Tibial nerve (tissue), 4 donors: ENCODE measurements at regions not wholly inside any gene's neighbourhood (a gene's known extent, or its start where the extent isn't known, plus 50 kb on each side); places are given as distances from the start of the nearest gene placed in this dataset.
A peak's percentile ranks its signal among the peaks of the same experiment; 100 is the strongest.

Source experiments
- DNase-seq, 2 donors: peaks; one replicate each; pipeline ENCODE4 v3.0.0-alpha.2; 2019; ENCODE audit warnings: low spot score in 2 of 2
- H3K27ac ChIP-seq, 4 donors: fragments of 200-600 bp; sonication (generic) in 3 of 4; one replicate each; pipeline ENCODE4 v1.5.1; 2017 to 2019; ENCODE audit warnings: mild to moderate bottlenecking in 1 of 4
- H3K27me3 ChIP-seq, 2 donors: fragments of 200-600 bp; sonication (generic) in 1 of 2; one replicate each; pipeline versions ENCODE4 v1.5.1 to v1.6.0; 2017 to 2019
- H3K36me3 ChIP-seq, 3 donors: fragments of 200-600 bp; sonication (generic); one replicate each; pipeline ENCODE4 v1.5.1; 2018 to 2019
- H3K4me1 ChIP-seq, 4 donors: fragments of 200-600 bp; sonication (generic) in 3 of 4; one replicate each; pipeline ENCODE4 v1.5.1; 2017 to 2019
- H3K4me3 ChIP-seq, 4 donors: fragments of 200-600 bp; sonication (generic) in 3 of 4; one replicate each; pipeline ENCODE4 v1.5.1; 2017 to 2019; ENCODE audit warnings: mild to moderate bottlenecking in 1 of 4, moderate library complexity in 1 of 4
- H3K9me3 ChIP-seq, 4 donors: fragments of 200-600 bp; sonication (generic) in 3 of 4; one replicate each; pipeline ENCODE4 v1.5.1; 2017 to 2019
- CTCF ChIP-seq, 5 experiments: fragments of 200-600 bp in 3 of 5; fragments of 450-650 bp in 2 of 5; sonication (generic) in 3 of 5; IDR thresholded peaks; one replicate each; pipeline ENCODE4 v1.5.1; 2016 to 2019; ENCODE audit warnings: antibody characterized with exemption in 5 of 5, mild to moderate bottlenecking in 3 of 5, moderate library complexity in 2 of 5
- EP300 ChIP-seq, 2 donors: sonication (generic); formaldehyde crosslinking; IDR thresholded peaks; one replicate each; pipeline ENCODE4 v1.6.1; 2017; ENCODE audit warnings: antibody characterized with exemption in 2 of 2, mild to moderate bottlenecking in 1 of 2
- POLR2A ChIP-seq, 2 donors: fragments of 450-650 bp; IDR thresholded peaks; one replicate each; pipeline ENCODE4 v1.6.1; 2017; ENCODE audit warnings: antibody characterized with exemption in 2 of 2, mild to moderate bottlenecking in 2 of 2, moderate library complexity in 2 of 2
- WGBS, 2 donors: methylation state at CpG; one replicate each; pipeline ENCODE4 v1.1.5; 2018; 5-methylcytosine and 5-hydroxymethylcytosine counted together

- no peak for DNase-seq
- H3K27me3 ChIP-seq = no peaks in the 10 kb centered on the region
- TF ChIP-seq EP300 (IDR thresholded peaks at IDR 0.05) = no peak
- TF ChIP-seq POLR2A (IDR thresholded peaks at IDR 0.05) = no peak
- no peak for TF ChIP-seq CTCF (IDR thresholded peaks at IDR 0.05)
- no peak overlapping the region for H3K4me3 ChIP-seq
- no peaks in the 10 kb centered on the region for H3K36me3 ChIP-seq
- H3K9me3 ChIP-seq = no peaks in the 10 kb centered on the region
- peaks cover 0 to 9% (median 0%) of the 10 kb centered on the region in 4 donors for H3K4me1 ChIP-seq
- H3K27ac ChIP-seq = no peak overlapping the region
Observed at GRCh38 chr2:226488034-226488433, 311.6 kb downstream of the IRS1 start.

DNA sequence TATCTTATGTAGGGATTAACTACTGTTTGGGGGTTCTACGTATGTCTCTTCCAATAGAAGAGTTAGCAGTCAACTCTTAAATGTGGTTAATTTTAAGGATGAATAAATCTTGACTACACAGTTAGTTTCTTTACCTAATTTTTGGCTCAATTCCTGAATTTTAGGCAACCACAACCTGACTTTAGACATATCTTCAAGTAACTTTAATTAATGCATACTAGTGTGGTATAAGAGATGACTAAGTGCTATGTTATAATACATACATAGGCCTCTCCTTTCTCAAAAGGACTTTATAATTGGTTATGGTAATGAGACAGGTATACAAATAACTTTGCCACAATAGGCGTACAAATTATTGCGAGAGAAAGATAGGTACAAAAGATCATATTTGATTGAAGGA is 312.0 kb downstream of the IRS1 start:
- Histone ChIP-seq H3K27me3 (no peaks in the 10 kb centered on the region), H3K27ac (no peak overlapping the region), H3K9me3 (no peaks in the 10 kb centered on the region), H3K36me3 (no peaks in the 10 kb centered on the region), H3K4me1 (peaks cover 0 to 9% (median 0%) of the 10 kb centered on the region in 4 donors), H3K4me3 (no peak overlapping the region)
- 93 to 95% methylated on average over 3 of the region's 3 CpGs for WGBS, 2 donors
- DNase-seq = no peak
- no peak for TF ChIP-seq EP300 (IDR thresholded peaks at IDR 0.05)
- TF ChIP-seq CTCF (IDR thresholded peaks at IDR 0.05) = no peak
- no peak for TF ChIP-seq POLR2A (IDR thresholded peaks at IDR 0.05)

DNA sequence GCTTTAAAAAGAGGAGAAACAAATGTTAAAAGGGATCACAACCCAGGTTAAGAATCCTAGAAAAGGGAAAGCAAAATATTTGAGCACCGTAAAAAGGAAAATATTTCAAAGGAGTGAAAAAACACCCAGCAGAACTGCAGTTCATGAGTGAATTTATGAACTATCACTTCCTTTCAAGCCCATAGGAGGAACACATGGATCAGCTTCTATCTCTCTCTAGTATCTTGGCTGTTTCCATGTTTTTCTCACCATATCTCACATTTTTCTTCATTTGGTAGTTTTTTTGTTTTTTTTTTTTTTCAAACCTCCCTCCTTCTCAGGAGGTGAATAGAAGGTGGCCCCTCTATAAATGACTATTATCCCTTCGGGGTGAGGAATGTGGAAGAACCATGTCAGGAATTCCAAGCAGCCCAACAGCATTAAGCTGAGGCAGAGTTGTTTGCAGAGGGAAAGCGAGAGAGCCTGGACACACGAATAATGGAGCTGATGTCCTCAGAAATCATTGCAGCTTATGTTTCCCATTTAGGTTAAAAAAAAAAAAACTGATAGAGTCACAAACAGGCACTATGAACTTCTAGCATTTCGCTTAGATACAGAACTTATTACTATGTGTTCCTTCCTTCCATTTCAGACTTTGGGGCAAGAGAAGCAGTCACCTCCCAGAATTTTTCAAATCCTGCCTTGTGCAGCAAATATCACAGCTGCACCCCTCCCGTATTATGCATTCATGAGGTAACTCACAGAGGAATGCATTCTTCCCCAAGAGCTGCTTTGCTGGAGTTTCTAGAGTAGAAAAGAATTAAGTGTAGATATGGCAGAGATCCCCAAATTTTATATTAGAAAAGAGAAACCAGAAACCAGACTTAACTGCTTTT is 315.6 kb downstream of the IRS1 start:
- Histone ChIP-seq H3K9me3 (no peaks in the 10 kb centered on the region), H3K4me3 (no peak overlapping the region), H3K36me3 (no peaks in the 10 kb centered on the region), H3K27ac (no peak overlapping the region), H3K27me3 (no peaks in the 10 kb centered on the region), H3K4me1 (peaks cover 0 to 11% (median 1%) of the 10 kb centered on the region in 4 donors)
- no peak for TF ChIP-seq POLR2A (IDR thresholded peaks at IDR 0.05)
- TF ChIP-seq EP300 (IDR thresholded peaks at IDR 0.05) = no peak
- no peak for TF ChIP-seq CTCF (IDR thresholded peaks at IDR 0.05)
- DNase-seq = no peak
- WGBS, 2 donors = 26 to 29% methylated on average over 6 of the region's 6 CpGs

- 68 to 87% methylated on average over 5 of the region's 5 CpGs for WGBS, 2 donors
- DNase-seq = no peak
- Histone ChIP-seq H3K36me3 (no peaks in the 10 kb centered on the region), H3K4me3 (no peak overlapping the region), H3K4me1 (peaks cover 0 to 19% (median 6%) of the 10 kb centered on the region in 4 donors), H3K27me3 (no peaks in the 10 kb centered on the region), H3K27ac (no peak overlapping the region), H3K9me3 (no peaks in the 10 kb centered on the region)
- TF ChIP-seq POLR2A (IDR thresholded peaks at IDR 0.05) (no peak), EP300 (IDR thresholded peaks at IDR 0.05) (no peak)
Observed at GRCh38 chr2:226483143-226483542, 316.5 kb downstream of the IRS1 start.

GRCh38 chr2:226478109-226478809 is 321.4 kb downstream of the IRS1 start:
- peak; percentile 22 to 50 for DNase-seq
- Histone ChIP-seq H3K27ac (peak overlapping the region; percentile 9 to 84 (median 61)), H3K4me3 (no peak overlapping the region), H3K4me1 (peaks cover 0 to 27% (median 11%) of the 10 kb centered on the region in 4 donors), H3K27me3 (no peaks in the 10 kb centered on the region), H3K36me3 (no peaks in the 10 kb centered on the region), H3K9me3 (no peaks in the 10 kb centered on the region)
- no peak for TF ChIP-seq CTCF (IDR thresholded peaks at IDR 0.05)
- TF ChIP-seq EP300 (IDR thresholded peaks at IDR 0.05) = peak; percentile 33 to 84
- WGBS, 2 donors = 40 to 43% methylated on average over 8 of the region's 8 CpGs
